Occipital lobe (tissue), 1 donor: ENCODE measurements at regions not wholly inside any gene's neighbourhood (a gene's known extent, or its start where the extent isn't known, plus 50 kb on each side); places are given as distances from the start of the nearest gene placed in this dataset.
"Not testable (repeated sequence)": the region's sequence is repeated elsewhere in the genome, so short reads cannot be mapped to it uniquely, and the experiment has no call there.

Source experiments
- DNase-seq: peaks from one replicate; lab custom pipeline; 2025; lab: John Stamatoyannopoulos, UW

DNA sequence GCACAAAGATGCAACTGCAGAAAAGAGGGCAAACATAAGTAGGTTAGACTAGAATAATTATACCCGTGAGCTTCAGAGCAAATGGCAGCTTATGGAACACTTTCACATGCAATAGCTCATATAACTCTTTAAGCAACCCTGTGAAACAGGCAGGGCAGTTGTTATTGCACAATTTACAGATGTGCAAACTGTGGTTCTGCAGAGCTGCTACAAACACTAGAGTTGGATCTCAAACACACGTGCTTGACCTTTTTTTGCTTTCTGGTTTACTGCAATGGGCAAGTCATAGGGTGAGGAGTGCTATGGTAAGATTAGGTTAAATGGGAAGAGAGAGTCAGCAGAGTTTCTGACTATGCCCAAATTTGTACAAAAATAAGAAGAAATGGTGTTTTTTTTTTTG, 610.8 kb downstream of the GATA3 start:
- no peak for DNase-seq

DNA sequence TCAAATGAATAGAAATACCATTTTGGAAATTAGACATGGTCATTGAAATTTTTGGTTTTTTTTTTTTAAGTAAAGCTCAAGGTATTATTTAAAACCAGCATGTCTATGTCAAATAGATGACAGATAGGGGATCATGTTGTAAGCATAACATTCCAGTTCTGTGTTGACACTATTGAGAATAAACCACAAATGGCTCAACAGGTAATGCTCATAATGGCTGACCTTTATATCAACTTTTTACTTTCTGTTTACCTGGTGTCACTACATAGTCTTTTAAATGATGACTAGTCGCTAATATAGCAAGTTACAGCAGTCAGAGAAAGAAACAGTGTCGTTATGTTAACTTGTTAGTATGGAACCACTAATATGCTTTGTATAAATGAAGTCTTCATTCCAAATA, 616.0 kb downstream of the GATA3 start:
- no peak for DNase-seq

GRCh38 chr10:8674230-8674629, 619.7 kb downstream of the GATA3 start:
- no peak for DNase-seq

DNA sequence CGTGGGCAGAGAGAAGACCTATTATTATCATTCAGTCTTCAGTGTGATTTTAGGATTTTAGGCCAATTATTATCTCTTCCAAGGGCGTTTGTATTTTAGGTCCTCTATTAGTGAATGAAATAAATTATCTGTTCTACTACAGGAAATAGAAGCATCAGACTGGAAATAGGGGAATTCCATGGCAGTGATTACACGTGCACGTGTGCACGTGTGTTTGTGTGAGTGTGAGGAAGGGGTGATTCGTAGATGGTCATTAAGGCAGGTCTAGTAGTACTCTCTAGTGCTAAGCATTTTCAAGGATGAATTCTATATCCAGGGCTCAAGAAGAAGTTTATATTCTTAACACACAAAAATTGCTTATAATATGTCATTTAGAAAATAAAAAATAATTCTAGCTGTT, 623.2 kb downstream of the GATA3 start:
- no peak for DNase-seq

GRCh38 chr10:8684916-8685315, 630.4 kb downstream of the GATA3 start:
- DNase-seq: not testable (repeated sequence)

- DNase-seq: no peak
These were observed 634.4 kb downstream of the GATA3 start for GRCh38 chr10:8688881-8689280.

- no peak for DNase-seq
These were observed 637.1 kb downstream of the GATA3 start for GRCh38 chr10:8691498-8692017.

DNA sequence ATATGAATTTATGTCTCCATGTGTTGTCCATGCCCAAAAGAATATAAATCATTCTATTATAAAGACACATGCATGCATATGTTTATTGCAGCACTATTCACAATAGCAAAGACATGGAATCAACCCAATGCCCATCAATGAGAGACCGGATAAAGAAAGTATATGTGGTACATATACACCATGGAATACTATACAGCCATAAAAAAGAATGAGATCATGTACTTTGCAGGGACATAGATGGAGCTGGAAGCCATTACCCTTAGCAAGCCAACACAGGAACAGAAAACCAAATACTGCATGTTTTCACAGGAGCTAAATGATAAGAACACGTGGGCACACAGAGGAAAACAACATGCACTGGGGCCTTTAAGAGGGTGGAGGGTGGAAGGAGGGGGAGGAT, 639.1 kb downstream of the GATA3 start:
- DNase-seq: not testable (repeated sequence)

DNA sequence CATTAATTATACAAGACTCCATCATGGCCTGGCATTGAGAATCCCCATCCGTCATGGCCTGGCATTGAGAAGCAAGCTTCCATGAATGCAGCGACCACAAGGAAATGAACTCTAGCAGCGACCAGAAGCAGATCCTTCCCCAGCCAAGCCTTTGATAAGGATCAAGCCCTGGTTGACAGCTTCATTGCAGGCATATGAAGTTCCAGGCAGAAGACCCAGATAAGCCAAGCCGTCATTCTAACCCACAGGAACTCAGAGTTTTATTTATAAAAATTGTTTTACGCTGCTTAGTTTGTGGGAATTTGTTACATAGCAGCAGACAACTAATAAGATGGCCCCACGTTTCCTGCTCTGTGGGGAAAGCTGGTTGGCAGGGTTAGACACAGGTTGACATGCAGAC, 642.3 kb downstream of the GATA3 start:
- no peak for DNase-seq

- no peak for DNase-seq
These were observed 646.2 kb downstream of the GATA3 start for GRCh38 chr10:8700689-8701088.

DNA sequence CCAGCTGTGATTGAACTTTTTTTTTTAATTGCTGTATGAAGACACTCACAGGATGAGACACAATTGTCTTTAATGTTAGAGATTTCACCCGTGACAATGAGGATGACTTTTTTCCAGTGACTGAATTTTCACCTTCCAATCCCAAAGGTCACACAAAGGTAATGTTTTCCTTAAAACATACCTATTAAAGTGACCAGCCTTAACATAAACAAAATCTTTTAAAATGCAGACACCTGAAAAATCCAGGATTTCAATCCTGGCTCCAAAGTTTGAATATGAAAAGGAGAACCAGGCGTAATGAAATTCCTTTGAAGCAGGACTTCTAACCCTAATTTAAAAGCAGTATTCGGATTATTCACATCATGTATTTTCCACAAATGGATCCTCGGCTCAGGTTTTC, 647.7 kb downstream of the GATA3 start:
- DNase-seq: no peak

GRCh38 chr10:8705415-8705814, 650.9 kb downstream of the GATA3 start:
- no peak for DNase-seq

- no peak for DNase-seq
These were observed 658.2 kb downstream of the GATA3 start for GRCh38 chr10:8712656-8713055.

DNA sequence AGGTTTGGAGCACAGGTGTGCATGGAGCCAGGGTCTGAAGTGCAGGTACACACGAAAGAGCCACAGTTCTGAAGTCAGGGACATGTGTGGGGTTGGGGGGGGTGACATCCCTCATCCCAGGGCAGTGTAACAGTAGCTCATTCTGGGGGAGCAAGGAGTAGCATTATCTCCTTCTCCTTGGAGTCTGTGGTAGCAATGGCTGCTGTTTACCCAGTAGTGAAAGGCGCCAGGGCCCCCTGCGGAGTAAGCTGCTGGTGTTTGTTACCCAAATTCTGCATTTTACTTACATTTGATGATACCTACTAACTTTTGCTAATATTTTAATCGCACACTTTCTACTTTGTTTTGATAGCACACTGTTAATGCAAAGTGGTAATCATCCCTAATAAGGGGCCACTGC, 665.5 kb downstream of the GATA3 start:
- DNase-seq: no peak

DNA sequence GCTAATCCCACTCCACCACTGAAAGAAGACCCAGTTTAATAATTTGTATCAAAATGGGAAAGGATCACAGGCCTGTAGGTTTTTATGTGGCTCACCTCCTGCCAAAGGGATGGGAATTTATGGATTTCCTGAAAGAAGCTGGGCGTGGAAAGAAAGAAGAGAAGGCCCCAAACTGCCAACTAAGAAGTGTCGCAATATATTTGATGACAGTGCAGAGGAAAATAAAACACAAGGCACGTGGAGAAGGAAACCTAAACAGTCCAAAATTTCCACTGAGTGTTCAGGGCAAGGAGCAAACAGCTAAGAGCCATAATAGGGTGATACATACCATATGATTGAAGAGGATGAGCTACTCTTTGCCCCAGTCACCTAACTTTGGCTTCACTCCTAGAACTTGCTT, 667.2 kb downstream of the GATA3 start:
- DNase-seq: no peak

DNA sequence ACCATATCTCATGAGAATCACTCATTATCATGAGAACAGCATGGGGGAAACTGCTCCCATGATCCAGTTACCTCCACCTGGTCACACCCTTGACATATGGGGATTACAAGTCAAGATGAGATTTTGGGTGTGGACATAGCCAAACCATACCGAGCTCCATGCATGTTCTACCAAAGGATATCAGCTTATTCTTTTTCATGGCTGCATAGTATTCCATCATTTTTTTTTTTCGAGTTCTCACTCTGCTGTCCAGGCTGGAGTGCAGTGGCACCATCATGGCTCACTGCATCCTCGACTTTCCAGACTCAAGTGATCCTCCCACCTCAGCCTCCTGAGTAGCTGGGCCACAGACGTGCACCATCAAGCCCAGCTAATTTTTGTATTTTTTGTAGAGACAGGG, 668.3 kb downstream of the GATA3 start:
- DNase-seq: no peak

DNA sequence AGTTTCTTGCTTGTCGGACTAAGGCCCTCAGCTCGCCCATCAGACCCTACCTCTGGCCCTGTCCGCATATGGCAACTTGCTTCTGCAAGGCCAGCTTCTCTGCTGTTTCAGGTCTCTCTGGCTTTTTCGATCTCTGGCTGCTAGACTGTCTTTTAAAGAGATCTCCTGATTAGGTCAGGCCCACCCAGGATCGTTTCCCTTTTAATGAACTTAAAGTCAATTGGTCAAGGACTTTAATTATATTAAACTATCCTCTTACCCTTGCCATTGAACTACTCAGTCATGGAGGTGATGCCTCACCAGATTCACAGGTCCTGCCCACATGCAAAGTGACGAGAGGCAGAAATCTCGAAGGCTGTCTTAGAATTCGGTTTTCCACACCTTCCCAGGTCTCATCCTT, 670.9 kb downstream of the GATA3 start:
- no peak for DNase-seq

GRCh38 chr10:8726084-8726778, 671.7 kb downstream of the GATA3 start:
- DNase-seq: no peak

- DNase-seq: no peak
These were observed 672.2 kb downstream of the GATA3 start for GRCh38 chr10:8726779-8727084.

DNA sequence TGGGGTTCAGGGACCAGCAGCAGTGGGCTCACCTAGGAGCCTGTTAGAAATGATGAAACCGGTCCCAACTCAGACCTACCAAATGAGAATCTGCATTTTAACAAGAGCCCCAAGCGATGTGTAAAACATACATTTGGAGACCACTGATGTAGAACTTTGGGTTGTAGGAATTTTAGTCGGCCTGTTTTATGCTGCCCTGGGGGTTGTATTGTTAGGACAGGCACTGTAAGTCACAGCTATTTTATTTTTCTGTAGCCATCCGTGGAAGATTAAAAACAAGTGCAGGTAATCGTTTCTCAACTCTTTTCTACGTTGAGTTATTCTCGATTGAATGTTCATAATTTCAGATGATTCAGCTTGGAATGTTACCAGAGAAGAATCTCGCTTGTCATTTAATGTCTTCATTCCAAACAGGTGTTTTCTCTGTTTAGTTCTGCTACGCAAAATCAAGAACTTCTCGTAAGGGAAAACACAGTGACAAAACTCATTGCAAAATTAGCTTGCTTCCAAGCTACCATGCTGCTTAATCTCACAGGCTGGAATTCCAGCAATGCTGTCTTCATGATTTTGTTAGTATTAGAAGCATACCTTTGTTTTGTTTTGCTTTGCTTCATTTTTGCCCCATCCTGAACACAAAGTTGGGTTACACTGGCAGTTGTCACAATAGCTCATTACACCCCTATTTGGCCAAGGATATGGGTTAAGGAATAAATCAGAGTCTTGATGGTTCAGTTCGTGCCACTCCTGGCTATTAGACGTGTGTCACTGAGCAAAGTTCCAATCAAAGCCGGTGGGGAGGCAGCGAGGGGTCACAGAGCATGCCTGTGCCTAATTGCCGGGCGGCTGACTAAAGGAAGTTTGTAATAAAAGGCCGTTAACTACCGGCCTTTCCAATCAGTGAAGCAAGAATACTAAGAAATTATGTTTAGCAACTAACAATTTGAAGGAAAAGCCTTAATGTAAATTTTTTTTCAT, 676.9 kb downstream of the GATA3 start:
- no peak for DNase-seq

- DNase-seq: no peak
These were observed 684.5 kb downstream of the GATA3 start for GRCh38 chr10:8738987-8739386.

- no peak for DNase-seq
These were observed 697.8 kb downstream of the GATA3 start for GRCh38 chr10:8752146-8752843.
